ENCODE measurements at regions not wholly inside any gene's neighbourhood (a gene's known extent, or its start where the extent isn't known, plus 50 kb on each side); places are given as distances from the start of the nearest gene placed in this dataset.
A peak's percentile ranks its signal among the peaks of the same experiment; 100 is the strongest.

- intact Hi-C loops (cut with DNase I): no loop called here
- 25% methylated on average over 5 of the region's 5 CpGs for whole genome bisulfite sequencing
- no peaks in the 10 kb centered on the region for H3K36me3 ChIP-seq
- H3K4me1 ChIP-seq: peaks cover 14 to 19% (median 17%) of the 10 kb centered on the region in 4 donors
- H3K27ac ChIP-seq (replicated peaks in 1 of 4): peak overlapping the region; percentile 22 to 55 (median 50)
- H3K27me3 ChIP-seq: no peaks in the 10 kb centered on the region
- no peak overlapping the region for H3K4me3 ChIP-seq
- TF ChIP-seq EP300 (IDR thresholded peaks at IDR 0.05) (no peak), POLR2AphosphoS5 (IDR thresholded peaks at IDR 0.05) (no peak), CTCF (IDR thresholded peaks at IDR 0.05) (no peak), POLR2A (IDR thresholded peaks at IDR 0.05; ENCODE audit: low read depth) (no peak)
- no peaks in the 10 kb centered on the region for H3K9me3 ChIP-seq
- DNase-seq (ENCODE audit: extremely low spot score): no peak
These were observed 171.5 kb downstream of the NUAK1 start for GRCh38 chr12:105967038-105967776.

DNA sequence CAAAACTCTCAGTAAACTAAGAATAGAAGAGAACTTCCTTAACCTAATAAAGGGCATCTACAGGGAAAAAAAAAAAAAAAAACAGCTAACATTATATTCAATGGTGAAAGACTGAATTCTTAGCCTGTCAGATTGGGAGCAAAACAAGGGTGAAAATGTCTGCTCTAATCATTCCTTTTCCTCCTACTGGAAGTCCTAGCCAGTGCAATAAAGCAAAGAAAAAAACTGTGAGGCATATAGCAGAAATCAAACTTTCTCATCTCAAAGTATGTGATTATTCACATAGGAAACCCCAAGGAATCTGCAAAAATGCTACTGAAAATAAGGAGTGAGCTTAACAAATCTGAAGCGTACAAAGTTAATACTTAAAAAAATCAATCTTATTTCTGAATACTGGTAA is 170.7 kb downstream of the NUAK1 start:
- 92% methylated on average over 1 of the region's 1 CpG for WGBS
- Histone ChIP-seq H3K36me3 (no peaks in the 10 kb centered on the region), H3K27ac (replicated peaks in 1 of 4) (no peak overlapping the region)

GRCh38 chr12:105970885-105971284 is 167.9 kb downstream of the NUAK1 start:
- Histone ChIP-seq H3K27ac (replicated peaks in 1 of 4) (no peak overlapping the region), H3K9me3 (no peaks in the 10 kb centered on the region), H3K27me3 (no peaks in the 10 kb centered on the region), H3K36me3 (no peaks in the 10 kb centered on the region), H3K4me3 (no peak overlapping the region), H3K4me1 (peaks cover 14 to 19% (median 17%) of the 10 kb centered on the region in 4 donors)
- WGBS: 100% methylated on average over 2 of the region's 2 CpGs
- intact Hi-C loops (cut with DNase I): no loop called here
- no peak for DNase-seq (ENCODE audit: extremely low spot score)
- no peak for TF ChIP-seq POLR2A (IDR thresholded peaks at IDR 0.05; ENCODE audit: low read depth)
- TF ChIP-seq CTCF (IDR thresholded peaks at IDR 0.05): no peak
- no peak for TF ChIP-seq EP300 (IDR thresholded peaks at IDR 0.05)
- TF ChIP-seq POLR2AphosphoS5 (IDR thresholded peaks at IDR 0.05): no peak

More for the DNA sequence above, 170.7 kb downstream of the NUAK1 start:
- Histone ChIP-seq H3K9me3 (no peaks in the 10 kb centered on the region), H3K4me3 (no peak overlapping the region), H3K4me1 (peaks cover 14 to 19% (median 17%) of the 10 kb centered on the region in 4 donors), H3K27me3 (no peaks in the 10 kb centered on the region)
- intact Hi-C loops (cut with DNase I): no loop called here
- no peak for DNase-seq (ENCODE audit: extremely low spot score)
- TF ChIP-seq POLR2A (IDR thresholded peaks at IDR 0.05; ENCODE audit: low read depth) (no peak), EP300 (IDR thresholded peaks at IDR 0.05) (no peak), CTCF (IDR thresholded peaks at IDR 0.05) (no peak), POLR2AphosphoS5 (IDR thresholded peaks at IDR 0.05) (no peak)

GRCh38 chr12:105974738-105975137 is 164.0 kb downstream of the NUAK1 start:
- Histone ChIP-seq H3K27me3 (no peaks in the 10 kb centered on the region), H3K36me3 (no peaks in the 10 kb centered on the region), H3K27ac (replicated peaks in 1 of 4) (no peak overlapping the region), H3K4me1 (no peaks in the 10 kb centered on the region), H3K9me3 (no peaks in the 10 kb centered on the region), H3K4me3 (no peak overlapping the region)
- intact Hi-C loops (cut with DNase I): no loop called here
- TF ChIP-seq POLR2A (IDR thresholded peaks at IDR 0.05; ENCODE audit: low read depth) (no peak), POLR2AphosphoS5 (IDR thresholded peaks at IDR 0.05) (no peak), CTCF (IDR thresholded peaks at IDR 0.05) (no peak), EP300 (IDR thresholded peaks at IDR 0.05) (no peak)
- WGBS: 92% methylated on average over 4 of the region's 4 CpGs
- no peak for DNase-seq (ENCODE audit: extremely low spot score)

- no peaks in the 10 kb centered on the region for H3K27me3 ChIP-seq
- H3K4me1 ChIP-seq: no peaks in the 10 kb centered on the region
- no peak for DNase-seq (ENCODE audit: extremely low spot score)
- TF ChIP-seq POLR2A (IDR thresholded peaks at IDR 0.05; ENCODE audit: low read depth) (no peak), EP300 (IDR thresholded peaks at IDR 0.05) (no peak), POLR2AphosphoS5 (IDR thresholded peaks at IDR 0.05) (no peak), CTCF (IDR thresholded peaks at IDR 0.05) (no peak)
- no peaks in the 10 kb centered on the region for H3K36me3 ChIP-seq
- no peaks in the 10 kb centered on the region for H3K9me3 ChIP-seq
- no peak overlapping the region for H3K27ac ChIP-seq (replicated peaks in 1 of 4)
- 94% methylated on average over 2 of the region's 2 CpGs for WGBS
- H3K4me3 ChIP-seq: no peak overlapping the region
- intact Hi-C loops (cut with DNase I): no loop called here
These were observed 163.4 kb downstream of the NUAK1 start for GRCh38 chr12:105975351-105975750.

Data from esophagus muscularis mucosa (tissue), 4 donors.